ENCODE measurements at regions not wholly inside any gene's neighbourhood (a gene's known extent, or its start where the extent isn't known, plus 50 kb on each side); places are given as distances from the start of the nearest gene placed in this dataset.

- TF ChIP-seq CTCF (IDR thresholded peaks at IDR 0.05; ENCODE audit: borderline replicate concordance, insufficient read depth, low read depth, low read length), result no peak
These were observed 104.4 kb downstream of the SEC23IP start for GRCh38 chr10:119996944-119997343.

GRCh38 chr10:119997429-119997828 lies 104.9 kb downstream of the SEC23IP start:
- TF ChIP-seq CTCF (IDR thresholded peaks at IDR 0.05; ENCODE audit: borderline replicate concordance, insufficient read depth, low read depth, low read length), result no peak
- H3K4me3 ChIP-seq (ENCODE audit: low read depth, low read length), result no peak overlapping the region

More at GRCh38 chr10:119996944-119997343, 104.4 kb downstream of the SEC23IP start:
- H3K4me3 ChIP-seq (ENCODE audit: low read depth, low read length), result no peak overlapping the region

- H3K4me3 ChIP-seq (ENCODE audit: low read depth, low read length), result no peak overlapping the region
- no peak for TF ChIP-seq CTCF (IDR thresholded peaks at IDR 0.05; ENCODE audit: borderline replicate concordance, insufficient read depth, low read depth, low read length)
These were observed 110.3 kb downstream of the SEC23IP start for GRCh38 chr10:120002785-120003184.

- TF ChIP-seq CTCF (IDR thresholded peaks at IDR 0.05; ENCODE audit: borderline replicate concordance, insufficient read depth, low read depth, low read length), result no peak
- no peak overlapping the region for H3K4me3 ChIP-seq (ENCODE audit: low read depth, low read length)
These were observed 113.0 kb downstream of the SEC23IP start for GRCh38 chr10:120005207-120006201.

- no peak overlapping the region for H3K4me3 ChIP-seq (ENCODE audit: low read depth, low read length)
- no peak for TF ChIP-seq CTCF (IDR thresholded peaks at IDR 0.05; ENCODE audit: borderline replicate concordance, insufficient read depth, low read depth, low read length)
These were observed 114.7 kb downstream of the SEC23IP start for GRCh38 chr10:120007261-120007660.

GRCh38 chr10:120011359-120012130 lies 119.0 kb downstream of the SEC23IP start:
- no peak overlapping the region for H3K4me3 ChIP-seq (ENCODE audit: low read depth, low read length)
- no peak for TF ChIP-seq CTCF (IDR thresholded peaks at IDR 0.05; ENCODE audit: borderline replicate concordance, insufficient read depth, low read depth, low read length)
